ENCODE measurements at regions not wholly inside any gene's neighbourhood (a gene's known extent, or its start where the extent isn't known, plus 50 kb on each side); places are given as distances from the start of the nearest gene placed in this dataset.

- POLR2A ChIA-PET (ENCODE audit: unreplicated experiment) = no interaction called here
- intact Hi-C loops (cut with micrococcal nuclease) = no loop called here
- no peak overlapping the region for H2AFZ ChIP-seq (replicated peaks; ENCODE audit: low read length, poor library complexity)
Measured at GRCh38 chr1:223038288-223039006, 104.6 kb downstream of the TLR5 start.

More at GRCh38 chr1:223038288-223039006, 104.6 kb downstream of the TLR5 start:
- Histone ChIP-seq H2BK20ac (ENCODE audit: low read depth, low read length) (no peak overlapping the region), H3K9ac (ENCODE audit: low read depth, low read length) (no peak overlapping the region), H3K23ac (ENCODE audit: low read depth, low read length) (no peak overlapping the region), H3K27ac (ENCODE audit: insufficient read depth, low read length) (no peak overlapping the region), H2BK15ac (ENCODE audit: low read depth, low read length) (no peak overlapping the region), H4K8ac (ENCODE audit: low read depth in 2 of 2, low read length in 2 of 2) (no peak overlapping the region), H3K18ac (ENCODE audit: low read depth, low read length) (no peak overlapping the region), H3K4me1 (ENCODE audit: control insufficient read depth, insufficient read depth, low read length) (no peaks in the 10 kb centered on the region), H4K5ac (ENCODE audit: low read depth, low read length) (no peak overlapping the region), H3K36me3 (ENCODE audit: control insufficient read depth, insufficient read depth, low read length) (no peaks in the 10 kb centered on the region), H3K79me1 (ENCODE audit: low read depth in 1 of 2, low read length in 2 of 2) (no peaks in the 10 kb centered on the region), H3K9me3 (ENCODE audit: control insufficient read depth, insufficient read depth, low read length) (no peaks in the 10 kb centered on the region), H2AK9ac (replicated peaks; ENCODE audit: low read depth, low read length, poor library complexity) (no peak overlapping the region), H3K4me2 (ENCODE audit: low read depth, low read length) (no peak overlapping the region), H3K4ac (ENCODE audit: low read depth, low read length) (no peak overlapping the region), H3K4me3 (ENCODE audit: insufficient read depth, low read depth, low read length) (no peak overlapping the region), H3K9me1 (ENCODE audit: insufficient read depth, low read length) (no peaks in the 10 kb centered on the region), H3K14ac (replicated peaks; ENCODE audit: low read depth, low read length) (no peak overlapping the region), H2AK5ac (ENCODE audit: low read depth, low read length) (no peak overlapping the region), H4K20me1 (ENCODE audit: insufficient read depth, low read length) (no peaks in the 10 kb centered on the region), H2BK120ac (ENCODE audit: low read depth, low read length) (no peak overlapping the region), H2BK5ac (ENCODE audit: low read depth, low read length, poor library complexity, severe bottlenecking) (no peak overlapping the region), H3K27me3 (ENCODE audit: control insufficient read depth, insufficient read depth, low read length) (peaks cover 23% of the 10 kb centered on the region), H4K91ac (ENCODE audit: insufficient read depth, low read depth, low read length) (no peak overlapping the region), H3K56ac (ENCODE audit: extremely low read depth, insufficient read depth, low read length) (no peak overlapping the region)
- CTCF ChIA-PET = no interaction called here
- dilution Hi-C loops (cut with HindIII; ENCODE audit: low sequenced_read_pairs, unreplicated experiment) (no loop called here), in situ Hi-C loops (cut with MboI; ENCODE audit: low sequenced_read_pairs) (no loop called here)
- WGBS, 2 experiments (ENCODE audit: extremely low coverage in 2 of 2, insufficient read length in 1 of 2) = 83% methylated on average over 8 of the region's 19 CpGs; no CpG with 5 or more reads in 1 of the 2 experiments
- DNase-seq (no peak), ATAC-seq (ENCODE audit: low read depth) (no peak)
- BruUV-seq (replicated peaks) = no TSS peak
- TF ChIP-seq RCOR1 (IDR thresholded peaks at IDR 0.05; ENCODE audit: insufficient replicate concordance, low read length) (no peak), SMC3 (IDR thresholded peaks at IDR 0.05; ENCODE audit: low read depth, low read length) (no peak), USF2 (IDR thresholded peaks at IDR 0.05; ENCODE audit: low read depth, low read length) (no peak), BHLHE40 (IDR thresholded peaks at IDR 0.05; ENCODE audit: low read depth, low read length) (no peak), FOS (IDR thresholded peaks at IDR 0.05; ENCODE audit: low read depth, low read length) (no peak), RAD21 (IDR thresholded peaks at IDR 0.05; ENCODE audit: low read length) (no peak), CEBPB (IDR thresholded peaks at IDR 0.05; ENCODE audit: low read depth, low read length) (no peak), MXI1 (IDR thresholded peaks at IDR 0.05; ENCODE audit: borderline replicate concordance, low read depth, low read length) (no peak), CTCF (conservative IDR thresholded peaks at IDR 0.05; ENCODE audit: low read depth, low read length) (no peak), NFE2L2 (IDR thresholded peaks at IDR 0.05; ENCODE audit: low read depth, low read length) (no peak), POLR2A (IDR thresholded peaks at IDR 0.05; ENCODE audit: low read depth, low read length) (no peak), MAFK (IDR thresholded peaks at IDR 0.05; ENCODE audit: low read depth, low read length) (no peak), MAZ (IDR thresholded peaks at IDR 0.05; ENCODE audit: borderline replicate concordance, low read depth, low read length) (no peak)
